ENCODE measurements at regions not wholly inside any gene's neighbourhood (a gene's known extent, or its start where the extent isn't known, plus 50 kb on each side); places are given as distances from the start of the nearest gene placed in this dataset.

DNA sequence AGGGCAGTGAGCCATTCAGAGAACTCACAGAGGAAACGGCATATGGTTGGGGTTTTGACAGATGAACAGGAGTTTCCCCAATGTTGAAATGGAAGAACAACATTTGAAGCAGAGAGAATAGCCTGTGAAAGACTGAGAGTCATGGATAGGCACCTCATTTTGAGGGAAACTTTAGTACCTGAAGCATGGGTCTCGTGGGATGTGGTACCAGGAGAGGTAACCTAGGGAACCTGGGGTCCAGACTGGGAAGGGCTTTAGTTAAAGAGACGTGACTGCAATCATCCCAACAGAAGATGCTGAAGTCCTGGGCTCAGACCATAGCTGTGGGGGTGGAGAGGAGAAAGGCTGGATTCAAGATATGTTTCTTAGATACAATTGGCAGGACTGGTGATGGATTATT is 137.8 kb upstream of the CCL2 start:
- TF ChIP-seq, protein P1, sequence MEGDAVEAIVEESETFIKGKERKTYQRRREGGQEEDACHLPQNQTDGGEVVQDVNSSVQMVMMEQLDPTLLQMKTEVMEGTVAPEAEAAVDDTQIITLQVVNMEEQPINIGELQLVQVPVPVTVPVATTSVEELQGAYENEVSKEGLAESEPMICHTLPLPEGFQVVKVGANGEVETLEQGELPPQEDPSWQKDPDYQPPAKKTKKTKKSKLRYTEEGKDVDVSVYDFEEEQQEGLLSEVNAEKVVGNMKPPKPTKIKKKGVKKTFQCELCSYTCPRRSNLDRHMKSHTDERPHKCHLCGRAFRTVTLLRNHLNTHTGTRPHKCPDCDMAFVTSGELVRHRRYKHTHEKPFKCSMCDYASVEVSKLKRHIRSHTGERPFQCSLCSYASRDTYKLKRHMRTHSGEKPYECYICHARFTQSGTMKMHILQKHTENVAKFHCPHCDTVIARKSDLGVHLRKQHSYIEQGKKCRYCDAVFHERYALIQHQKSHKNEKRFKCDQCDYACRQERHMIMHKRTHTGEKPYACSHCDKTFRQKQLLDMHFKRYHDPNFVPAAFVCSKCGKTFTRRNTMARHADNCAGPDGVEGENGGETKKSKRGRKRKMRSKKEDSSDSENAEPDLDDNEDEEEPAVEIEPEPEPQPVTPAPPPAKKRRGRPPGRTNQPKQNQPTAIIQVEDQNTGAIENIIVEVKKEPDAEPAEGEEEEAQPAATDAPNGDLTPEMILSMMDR (IDR thresholded peaks at IDR 0.05; ENCODE audit: low read length), result no peak
- TF ChIP-seq EZH2 (optimal IDR thresholded peaks at IDR 0.05; ENCODE audit: low read depth, low read length), result no peak

Data from MM.1S (cell line).